HL-60 (cell line): ENCODE measurements at regions not wholly inside any gene's neighbourhood (a gene's known extent, or its start where the extent isn't known, plus 50 kb on each side); places are given as distances from the start of the nearest gene placed in this dataset.
A peak's percentile ranks its signal among the peaks of the same experiment; 100 is the strongest.
"Not testable (repeated sequence)": the region's sequence is repeated elsewhere in the genome, so short reads cannot be mapped to it uniquely, and the experiment has no call there.

ENCODE experiments used
- DNase-seq, 2 experiments: peaks; one replicate each; pipeline ENCODE4 v3.0.0-alpha.2; 2010 to 2020; ENCODE audit warnings: low read depth in 1 of 2, low spot score in 1 of 2
- H3K27ac ChIP-seq: fragments of 250-450 bp; sonication (Bioruptor Pico); replicated peaks from 2 replicates; pipeline ENCODE4 v1.5.1; 2020; ENCODE audit warnings: mild to moderate bottlenecking, moderate library complexity
- H3K27me3 ChIP-seq: fragments of 250-450 bp; sonication (Bioruptor Pico); 2 replicates; pipeline ENCODE4 v1.5.1; 2021; ENCODE audit warnings: mild to moderate bottlenecking, moderate library complexity; ENCODE audit not compliant: insufficient read depth, poor library complexity, severe bottlenecking
- H3K4me3 ChIP-seq: replicated peaks from 2 replicates; pipeline ENCODE4 v1.5.1; 2011; ENCODE audit warnings: mild to moderate bottlenecking, control low read depth, low read length; ENCODE audit not compliant: insufficient read depth
- CTCF ChIP-seq: IDR thresholded peaks from one replicate; pipeline ENCODE4 v1.5.1; 2011; ENCODE audit warnings: low read length, control low read depth, inconsistent platforms; ENCODE audit not compliant: insufficient read depth
- GABPA ChIP-seq: IDR thresholded peaks from 2 replicates; pipeline ENCODE4 v1.6.1; 2012; ENCODE audit warnings: low read depth
- POLR2AphosphoS5 ChIP-seq: IDR thresholded peaks from 2 replicates; pipeline ENCODE4 v1.6.1; 2012; ENCODE audit warnings: low read depth
- REST ChIP-seq: IDR thresholded peaks from 2 replicates; pipeline ENCODE4 v1.6.1; 2012; ENCODE audit warnings: low read depth; ENCODE audit not compliant: insufficient replicate concordance
- SPI1 ChIP-seq: IDR thresholded peaks from 2 replicates; pipeline ENCODE4 v1.6.1; 2012; ENCODE audit warnings: low read depth, mild to moderate bottlenecking, borderline replicate concordance

GRCh38 chr4:118587116-118587831 lies 97.9 kb upstream of the METTL14 start:
- Histone ChIP-seq H3K27me3 (no peaks in the 10 kb centered on the region), H3K4me3 (no peak overlapping the region), H3K27ac (no peak overlapping the region)
- DNase-seq, result no peak
- no peak for TF ChIP-seq SPI1
- no peak for TF ChIP-seq POLR2AphosphoS5
- no peak for TF ChIP-seq CTCF
- TF ChIP-seq GABPA, result no peak
- no peak for TF ChIP-seq REST

GRCh38 chr4:118587946-118588345 lies 97.2 kb upstream of the METTL14 start:
- no peak overlapping the region for H3K4me3 ChIP-seq
- DNase-seq, result peak in 1 of 2 experiments; percentile 25
- no peak overlapping the region for H3K27ac ChIP-seq
- TF ChIP-seq SPI1 (peak; percentile 24; the same call in 1 of the 2 replicates), CTCF (no peak), GABPA (no peak)
- H3K27me3 ChIP-seq, result no peaks in the 10 kb centered on the region

- no peak overlapping the region for H3K4me3 ChIP-seq
- peak overlapping the region; percentile 82 for H3K27ac ChIP-seq
- peak; percentile 93 for TF ChIP-seq SPI1
- TF ChIP-seq POLR2AphosphoS5, result no peak
- DNase-seq, result peak; percentile 11 to 33
- no peaks in the 10 kb centered on the region for H3K27me3 ChIP-seq
These were observed 95.6 kb upstream of the METTL14 start for GRCh38 chr4:118589471-118590055.

- H3K27ac ChIP-seq, result peak overlapping the region; percentile 82
- H3K4me3 ChIP-seq, result peak overlapping the region; percentile 53
- peak; percentile 94 to 95 for DNase-seq
- TF ChIP-seq POLR2AphosphoS5 (peak; percentile 82), REST (peak; percentile 22), SPI1 (peak; percentile 70; the same call in 1 of the 2 replicates)
- not testable (repeated sequence) for H3K27me3 ChIP-seq
These were observed 93.7 kb upstream of the METTL14 start for GRCh38 chr4:118591339-118592046.

GRCh38 chr4:118592289-118592688 lies 92.9 kb upstream of the METTL14 start:
- DNase-seq, H3K27me3 ChIP-seq: not testable (repeated sequence)
- Histone ChIP-seq H3K4me3 (peak overlapping the region; percentile 53), H3K27ac (peak overlapping the region; percentile 82)
